ENCODE measurements at regions not wholly inside any gene's neighbourhood (a gene's known extent, or its start where the extent isn't known, plus 50 kb on each side); places are given as distances from the start of the nearest gene placed in this dataset.
A peak's percentile ranks its signal among the peaks of the same experiment; 100 is the strongest.

DNA sequence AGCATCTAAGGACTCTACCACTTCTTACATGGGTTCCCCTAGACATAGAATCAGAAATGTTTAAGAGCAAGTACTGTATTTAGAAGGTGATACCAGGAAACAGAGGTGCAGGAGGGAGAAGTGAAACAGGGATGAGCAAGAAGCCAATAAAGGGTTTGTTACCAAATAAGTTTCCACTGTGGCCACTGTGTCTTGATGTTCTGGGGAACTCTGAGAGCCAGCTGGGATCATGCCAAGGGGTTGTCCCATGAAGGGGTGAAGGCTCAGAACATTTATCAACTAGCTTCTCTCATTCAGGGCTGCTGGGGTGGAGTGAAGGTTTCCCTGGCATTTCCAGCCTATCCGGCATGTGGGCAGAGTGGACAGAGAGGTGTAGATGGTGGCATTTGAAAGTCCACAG lies 147.1 kb upstream of the SH3BP4 start:
- no peak for DNase-seq
- TF ChIP-seq, protein P1, sequence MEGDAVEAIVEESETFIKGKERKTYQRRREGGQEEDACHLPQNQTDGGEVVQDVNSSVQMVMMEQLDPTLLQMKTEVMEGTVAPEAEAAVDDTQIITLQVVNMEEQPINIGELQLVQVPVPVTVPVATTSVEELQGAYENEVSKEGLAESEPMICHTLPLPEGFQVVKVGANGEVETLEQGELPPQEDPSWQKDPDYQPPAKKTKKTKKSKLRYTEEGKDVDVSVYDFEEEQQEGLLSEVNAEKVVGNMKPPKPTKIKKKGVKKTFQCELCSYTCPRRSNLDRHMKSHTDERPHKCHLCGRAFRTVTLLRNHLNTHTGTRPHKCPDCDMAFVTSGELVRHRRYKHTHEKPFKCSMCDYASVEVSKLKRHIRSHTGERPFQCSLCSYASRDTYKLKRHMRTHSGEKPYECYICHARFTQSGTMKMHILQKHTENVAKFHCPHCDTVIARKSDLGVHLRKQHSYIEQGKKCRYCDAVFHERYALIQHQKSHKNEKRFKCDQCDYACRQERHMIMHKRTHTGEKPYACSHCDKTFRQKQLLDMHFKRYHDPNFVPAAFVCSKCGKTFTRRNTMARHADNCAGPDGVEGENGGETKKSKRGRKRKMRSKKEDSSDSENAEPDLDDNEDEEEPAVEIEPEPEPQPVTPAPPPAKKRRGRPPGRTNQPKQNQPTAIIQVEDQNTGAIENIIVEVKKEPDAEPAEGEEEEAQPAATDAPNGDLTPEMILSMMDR (IDR thresholded peaks at IDR 0.05; ENCODE audit: partially characterized antibody, unreplicated experiment), result no peak
- Mint-ChIP-seq H3K27ac (ENCODE audit: unreplicated experiment) (no peak overlapping the region), H3K9me3 (ENCODE audit: unreplicated experiment) (peaks cover 2% of the 10 kb centered on the region), H3K36me3 (ENCODE audit: unreplicated experiment) (peaks cover 7% of the 10 kb centered on the region), H3K4me1 (ENCODE audit: low read depth, unreplicated experiment) (no peaks in the 10 kb centered on the region), H3K27me3 (ENCODE audit: unreplicated experiment) (no peaks in the 10 kb centered on the region), H3K4me3 (ENCODE audit: unreplicated experiment) (no peak overlapping the region)

DNA sequence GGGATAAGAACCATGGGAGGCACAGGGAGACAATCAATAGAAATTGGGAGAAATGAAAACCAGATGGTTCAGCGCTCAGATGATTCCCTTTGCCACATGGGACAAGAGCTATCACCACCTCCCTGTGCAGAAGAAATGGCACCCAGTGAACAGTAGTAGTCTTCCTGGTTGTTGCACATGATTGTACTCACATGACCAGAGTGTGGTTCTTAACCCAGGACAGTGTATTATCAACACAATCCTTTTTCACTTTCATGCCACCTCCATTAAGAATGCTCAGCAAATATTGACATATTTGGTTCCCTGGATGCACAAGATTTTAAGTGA lies 149.0 kb upstream of the SH3BP4 start:
- Mint-ChIP-seq H3K4me1 (ENCODE audit: low read depth, unreplicated experiment) (peaks cover 3% of the 10 kb centered on the region), H3K36me3 (ENCODE audit: unreplicated experiment) (peaks cover 7% of the 10 kb centered on the region), H3K27me3 (ENCODE audit: unreplicated experiment) (no peaks in the 10 kb centered on the region), H3K9me3 (ENCODE audit: unreplicated experiment) (peaks cover 2% of the 10 kb centered on the region), H3K4me3 (ENCODE audit: unreplicated experiment) (no peak overlapping the region), H3K27ac (ENCODE audit: unreplicated experiment) (no peak overlapping the region)
- no peak for DNase-seq
- TF ChIP-seq, protein P1 (IDR thresholded peaks at IDR 0.05; ENCODE audit: partially characterized antibody, unreplicated experiment), result no peak

DNA sequence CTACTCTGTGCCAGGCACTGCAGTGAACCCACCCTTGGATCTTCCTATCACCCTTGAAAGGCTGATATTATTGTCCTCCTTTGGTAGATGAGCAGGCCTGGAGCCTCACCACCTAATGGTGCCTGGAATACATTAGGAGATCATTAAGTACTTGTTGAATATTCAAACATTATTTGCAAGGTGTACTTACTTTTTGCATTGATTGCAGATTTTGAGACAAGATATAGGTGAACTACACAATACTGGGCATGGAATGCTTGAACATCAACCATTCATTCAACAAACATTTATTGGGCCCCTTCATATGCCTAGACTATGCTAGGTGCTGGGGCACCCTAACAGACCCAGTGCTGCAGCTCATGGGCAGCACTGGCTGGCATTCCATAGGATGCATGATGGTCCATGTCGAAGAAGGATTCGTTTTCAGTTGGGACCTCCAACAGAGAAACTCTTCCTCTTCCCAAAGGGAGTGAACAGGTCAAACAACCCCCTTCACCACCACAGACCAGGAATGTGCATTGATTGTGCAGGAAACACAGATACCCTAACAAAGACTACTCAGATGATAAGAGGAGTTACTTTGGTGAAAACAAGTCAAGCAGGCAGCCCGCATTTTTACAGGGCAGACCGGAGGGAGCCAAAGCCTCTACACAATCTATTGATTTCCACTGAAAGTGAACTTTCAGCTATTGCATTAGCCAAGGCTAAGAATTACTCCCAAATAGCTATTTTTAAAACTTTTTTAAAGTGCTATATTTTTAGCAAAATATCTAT lies 149.6 kb upstream of the SH3BP4 start:
- TF ChIP-seq, protein P1 (IDR thresholded peaks at IDR 0.05; ENCODE audit: partially characterized antibody, unreplicated experiment), result no peak
- Mint-ChIP-seq H3K27me3 (ENCODE audit: unreplicated experiment) (no peaks in the 10 kb centered on the region), H3K36me3 (ENCODE audit: unreplicated experiment) (peaks cover 7% of the 10 kb centered on the region), H3K4me1 (ENCODE audit: low read depth, unreplicated experiment) (peaks cover 7% of the 10 kb centered on the region), H3K4me3 (ENCODE audit: unreplicated experiment) (no peak overlapping the region), H3K9me3 (ENCODE audit: unreplicated experiment) (peaks cover 2% of the 10 kb centered on the region), H3K27ac (ENCODE audit: unreplicated experiment) (no peak overlapping the region)
- no peak for DNase-seq

DNA sequence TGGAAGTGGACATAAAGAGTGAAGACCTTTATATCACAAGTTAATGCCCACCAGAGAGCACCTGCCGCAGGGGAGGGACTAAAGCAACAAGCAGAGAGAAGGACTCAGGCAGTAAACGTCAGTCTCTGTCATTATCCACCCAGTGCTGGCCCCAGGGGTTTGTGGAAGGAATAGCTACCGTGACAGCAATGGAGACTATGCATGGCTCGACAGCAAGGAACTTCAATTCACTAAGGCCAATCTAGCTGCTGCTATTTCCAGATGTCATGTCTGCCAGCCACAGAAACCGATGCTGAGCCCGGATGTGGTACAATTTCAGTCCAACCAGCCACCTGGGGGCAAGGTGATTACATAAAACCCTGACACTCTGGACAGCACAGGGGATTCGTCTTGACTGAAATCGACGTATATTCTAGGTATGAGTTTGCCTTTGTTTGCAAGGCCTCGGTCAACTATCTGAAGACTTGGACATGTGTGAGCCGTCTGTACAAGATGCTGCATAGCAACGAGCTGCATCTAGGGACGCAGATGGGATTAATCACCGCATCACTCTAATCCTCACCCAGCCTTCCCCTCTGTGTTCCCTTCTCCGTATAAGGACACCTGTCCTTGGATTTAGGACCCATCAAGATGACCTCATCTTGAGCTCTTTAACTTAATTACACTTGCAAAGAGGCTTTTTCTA lies 154.1 kb upstream of the SH3BP4 start:
- H3K4me3 Mint-ChIP-seq (ENCODE audit: unreplicated experiment), result no peak overlapping the region
- H3K27me3 Mint-ChIP-seq (ENCODE audit: unreplicated experiment), result peaks cover 1% of the 10 kb centered on the region
- TF ChIP-seq, protein P1 (IDR thresholded peaks at IDR 0.05; ENCODE audit: partially characterized antibody, unreplicated experiment), result no peak
- peaks cover 23% of the 10 kb centered on the region for H3K4me1 Mint-ChIP-seq (ENCODE audit: low read depth, unreplicated experiment)
- no peaks in the 10 kb centered on the region for H3K36me3 Mint-ChIP-seq (ENCODE audit: unreplicated experiment)
- H3K9me3 Mint-ChIP-seq (ENCODE audit: unreplicated experiment), result no peaks in the 10 kb centered on the region
- H3K27ac Mint-ChIP-seq (ENCODE audit: unreplicated experiment), result peak overlapping the region; percentile 2
- DNase-seq, result no peak

DNA sequence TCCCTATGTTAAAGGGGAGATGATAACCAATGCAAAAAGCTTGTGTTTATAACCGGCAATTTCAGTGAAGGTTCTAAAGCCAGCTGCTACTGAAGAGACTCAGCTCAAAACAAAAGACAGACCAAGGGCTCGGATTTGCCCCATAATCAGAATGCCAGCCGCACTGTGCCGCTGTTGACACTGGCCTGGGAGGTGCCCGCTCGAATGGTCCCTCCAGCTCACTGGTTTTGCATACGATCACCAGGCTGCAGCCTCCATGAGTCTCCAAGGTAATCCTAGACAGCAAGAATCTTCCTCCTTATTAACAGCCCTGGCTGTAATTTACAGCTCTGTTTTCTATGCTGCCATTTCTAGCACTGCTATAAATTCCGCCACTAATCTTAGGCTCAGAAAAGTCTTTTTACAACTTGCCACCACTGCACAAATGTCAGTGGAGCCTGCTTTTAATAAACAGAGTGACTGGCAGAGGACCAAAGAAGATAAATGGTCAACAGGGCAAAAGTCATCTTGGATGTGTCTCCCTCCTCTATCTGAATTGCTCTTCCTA lies 155.7 kb upstream of the SH3BP4 start:
- H3K4me3 Mint-ChIP-seq (ENCODE audit: unreplicated experiment), result no peak overlapping the region
- H3K4me1 Mint-ChIP-seq (ENCODE audit: low read depth, unreplicated experiment), result peaks cover 33% of the 10 kb centered on the region
- DNase-seq, result no peak
- TF ChIP-seq, protein P1 (IDR thresholded peaks at IDR 0.05; ENCODE audit: partially characterized antibody, unreplicated experiment), result no peak
- no peaks in the 10 kb centered on the region for H3K36me3 Mint-ChIP-seq (ENCODE audit: unreplicated experiment)
- no peaks in the 10 kb centered on the region for H3K9me3 Mint-ChIP-seq (ENCODE audit: unreplicated experiment)
- peaks cover 1% of the 10 kb centered on the region for H3K27me3 Mint-ChIP-seq (ENCODE audit: unreplicated experiment)
- H3K27ac Mint-ChIP-seq (ENCODE audit: unreplicated experiment), result no peak overlapping the region

All from glutamatergic neuron (in vitro differentiated cells).